OCI-LY7 (cell line): ENCODE measurements at regions not wholly inside any gene's neighbourhood (a gene's known extent, or its start where the extent isn't known, plus 50 kb on each side); places are given as distances from the start of the nearest gene placed in this dataset.

Experiments used
- EZH2phosphoT487 ChIP-seq: fragments of 200-600 bp; sonication (generic); IDR thresholded peaks from 2 replicates; pipeline ENCODE4 v1.6.1; 2018; ENCODE audit warnings: low read depth, borderline replicate concordance, mild to moderate bottlenecking, mixed run types, antibody characterized with exemption, low read length, moderate library complexity, mixed read lengths
- TF ChIP-seq, protein P1 (sequence below): fragments of 200-600 bp; sonication (generic); conservative IDR thresholded peaks from 2 replicates; pipeline ENCODE4 v1.5.1; 2014; ENCODE audit warnings: mild to moderate bottlenecking, antibody characterized with exemption, low read length, moderate library complexity, mixed read lengths

DNA sequence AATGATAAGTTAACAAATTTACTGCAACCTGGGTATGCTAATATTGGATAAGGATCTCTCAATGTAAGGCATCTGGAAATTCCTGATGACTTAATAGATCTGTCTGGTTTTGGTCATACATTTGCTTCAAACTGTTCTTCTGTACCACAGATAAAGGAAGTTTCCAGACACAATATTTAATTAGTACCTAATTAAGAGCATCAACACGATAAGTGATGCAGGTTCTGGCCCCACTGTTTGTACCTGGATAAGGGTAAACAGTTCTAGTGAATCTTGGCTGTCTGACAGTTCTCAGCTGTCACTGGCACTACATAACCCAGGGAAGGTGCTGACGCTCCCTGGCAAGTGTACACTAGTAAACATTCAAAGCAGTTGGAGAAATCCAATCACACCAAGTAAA is 165.6 kb downstream of the MZT1 start:
- TF ChIP-seq EZH2phosphoT487, result no peak
- TF ChIP-seq, protein P1, sequence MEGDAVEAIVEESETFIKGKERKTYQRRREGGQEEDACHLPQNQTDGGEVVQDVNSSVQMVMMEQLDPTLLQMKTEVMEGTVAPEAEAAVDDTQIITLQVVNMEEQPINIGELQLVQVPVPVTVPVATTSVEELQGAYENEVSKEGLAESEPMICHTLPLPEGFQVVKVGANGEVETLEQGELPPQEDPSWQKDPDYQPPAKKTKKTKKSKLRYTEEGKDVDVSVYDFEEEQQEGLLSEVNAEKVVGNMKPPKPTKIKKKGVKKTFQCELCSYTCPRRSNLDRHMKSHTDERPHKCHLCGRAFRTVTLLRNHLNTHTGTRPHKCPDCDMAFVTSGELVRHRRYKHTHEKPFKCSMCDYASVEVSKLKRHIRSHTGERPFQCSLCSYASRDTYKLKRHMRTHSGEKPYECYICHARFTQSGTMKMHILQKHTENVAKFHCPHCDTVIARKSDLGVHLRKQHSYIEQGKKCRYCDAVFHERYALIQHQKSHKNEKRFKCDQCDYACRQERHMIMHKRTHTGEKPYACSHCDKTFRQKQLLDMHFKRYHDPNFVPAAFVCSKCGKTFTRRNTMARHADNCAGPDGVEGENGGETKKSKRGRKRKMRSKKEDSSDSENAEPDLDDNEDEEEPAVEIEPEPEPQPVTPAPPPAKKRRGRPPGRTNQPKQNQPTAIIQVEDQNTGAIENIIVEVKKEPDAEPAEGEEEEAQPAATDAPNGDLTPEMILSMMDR, result no peak
